COR-L47 (cell line): ENCODE measurements at regions not wholly inside any gene's neighbourhood (a gene's known extent, or its start where the extent isn't known, plus 50 kb on each side); places are given as distances from the start of the nearest gene placed in this dataset.
A peak's percentile ranks its signal among the peaks of the same experiment; 100 is the strongest.
"Not testable (repeated sequence)": the region's sequence is repeated elsewhere in the genome, so short reads cannot be mapped to it uniquely, and the experiment has no call there.

ENCODE experiments used
- DNase-seq: peaks from one replicate; lab custom pipeline; 2025; lab: John Stamatoyannopoulos, UW

GRCh38 chr13:50484472-50485113 lies 358.9 kb downstream of the DLEU7 start:
- no peak for DNase-seq

GRCh38 chr13:50485979-50486935 lies 357.2 kb downstream of the DLEU7 start:
- DNase-seq: no peak

- DNase-seq: no peak
Observed at GRCh38 chr13:50493683-50494082, 349.8 kb downstream of the DLEU7 start.

GRCh38 chr13:50494138-50494537 lies 349.4 kb downstream of the DLEU7 start:
- no peak for DNase-seq

GRCh38 chr13:50503212-50503611 lies 340.3 kb downstream of the DLEU7 start:
- DNase-seq: not testable (repeated sequence)

- DNase-seq: no peak
Observed at GRCh38 chr13:50509167-50509566, 334.3 kb downstream of the DLEU7 start.

GRCh38 chr13:50509771-50510441 lies 333.6 kb downstream of the DLEU7 start:
- no peak for DNase-seq

GRCh38 chr13:50510885-50511545 lies 332.5 kb downstream of the DLEU7 start:
- DNase-seq: not testable (repeated sequence)

GRCh38 chr13:50511877-50512341 lies 331.6 kb downstream of the DLEU7 start:
- DNase-seq: no peak

- DNase-seq: peak; percentile 15
Observed at GRCh38 chr13:50512474-50513299, 330.8 kb downstream of the DLEU7 start.

- DNase-seq: peak; percentile 14
Observed at GRCh38 chr13:50513300-50513877, 330.1 kb downstream of the DLEU7 start.

- no peak for DNase-seq
Observed at GRCh38 chr13:50514249-50514648, 329.2 kb downstream of the DLEU7 start.

GRCh38 chr13:50518131-50518530 lies 325.4 kb downstream of the DLEU7 start:
- no peak for DNase-seq

GRCh38 chr13:50518781-50519201 lies 324.7 kb downstream of the DLEU7 start:
- DNase-seq: no peak

- DNase-seq: no peak
Observed at GRCh38 chr13:50519866-50520265, 323.6 kb downstream of the DLEU7 start.

GRCh38 chr13:50521006-50521830 lies 322.3 kb downstream of the DLEU7 start:
- DNase-seq: no peak

GRCh38 chr13:50521831-50522149 lies 321.7 kb downstream of the DLEU7 start:
- no peak for DNase-seq

GRCh38 chr13:50522506-50522905 lies 321.0 kb downstream of the DLEU7 start:
- no peak for DNase-seq

- no peak for DNase-seq
Observed at GRCh38 chr13:50523307-50523706, 320.2 kb downstream of the DLEU7 start.

GRCh38 chr13:50524560-50524959 lies 318.9 kb downstream of the DLEU7 start:
- no peak for DNase-seq
